Cardiac septum (tissue), 1 donor: ENCODE measurements at regions not wholly inside any gene's neighbourhood (a gene's known extent, or its start where the extent isn't known, plus 50 kb on each side); places are given as distances from the start of the nearest gene placed in this dataset.
"Not testable (repeated sequence)": the region's sequence is repeated elsewhere in the genome, so short reads cannot be mapped to it uniquely, and the experiment has no call there.

Experiments used
- DNase-seq: peaks from one replicate; pipeline ENCODE4 v3.0.0-alpha.2; 2020; ENCODE audit warnings: low spot score
- intact Hi-C: fragments of 100-400 bp; cut with DNase I; formaldehyde crosslinking; loops from one replicate; pipeline ENCODE4 v1.14.0; 2022
- donor health status: DM: no; HTN: no; CAD: no.

DNA sequence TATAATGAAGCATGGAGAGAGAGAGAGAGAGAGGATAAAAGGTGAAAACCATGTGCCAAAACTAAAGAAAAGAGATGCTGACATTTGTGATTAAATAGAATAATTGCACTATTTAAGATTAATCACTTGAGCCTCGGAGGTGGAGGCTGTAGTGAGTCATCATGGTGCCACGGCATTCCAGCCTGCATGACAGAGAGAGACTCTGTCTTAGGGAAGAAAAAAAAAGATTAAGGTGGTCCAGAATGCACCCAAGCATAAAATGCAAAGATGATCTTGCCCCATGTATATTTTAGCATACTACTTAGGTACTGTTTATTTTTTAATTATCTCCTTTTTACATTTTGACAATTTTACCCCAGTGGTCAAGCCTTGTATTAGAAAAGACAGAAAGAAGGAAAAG, 742.5 kb downstream of the SPATA31A1 start:
- DNase-seq, intact Hi-C loops: not testable (repeated sequence)

DNA sequence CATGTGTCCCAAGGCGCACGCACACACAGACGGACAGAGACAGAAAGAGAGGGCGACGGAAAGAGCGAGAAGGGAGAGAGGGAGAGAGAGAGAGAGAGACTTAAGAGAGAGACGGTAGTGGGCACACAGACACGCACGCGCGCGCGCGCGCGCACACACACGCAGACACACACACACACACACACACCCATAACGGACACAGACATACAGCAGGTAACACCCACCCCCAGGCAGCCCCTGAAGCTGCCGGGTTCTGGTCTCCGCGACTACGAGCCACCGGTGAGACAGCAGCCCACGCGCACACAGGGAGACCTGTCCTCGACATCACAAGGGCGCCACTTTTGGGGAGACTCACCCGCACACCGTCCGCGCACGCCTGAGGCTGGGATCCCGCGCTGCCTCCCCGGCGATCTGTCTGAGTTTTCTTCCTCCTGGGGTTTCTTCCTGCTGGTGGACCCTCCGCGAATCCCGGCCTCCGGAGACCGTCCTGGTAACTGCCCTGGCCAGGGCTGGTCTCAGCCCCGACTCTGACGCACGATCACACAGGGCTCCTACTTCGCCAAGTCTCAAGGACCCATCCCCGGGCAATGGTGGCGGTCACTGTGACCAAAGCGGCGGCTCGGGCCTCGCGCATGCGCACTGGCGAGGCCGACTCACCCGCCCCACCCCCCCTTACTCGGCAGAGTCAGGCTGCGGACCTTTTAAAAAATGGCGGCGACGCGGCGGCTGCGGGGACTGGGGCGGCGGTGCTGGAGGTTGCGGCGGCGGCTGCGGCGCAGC, 750.7 kb downstream of the SPATA31A1 start:
- DNase-seq, intact Hi-C loops: not testable (repeated sequence)

- DNase-seq, intact Hi-C loops: not testable (repeated sequence)
Measured at GRCh38 chr9:40106783-40107248, 751.3 kb downstream of the SPATA31A1 start.

DNA sequence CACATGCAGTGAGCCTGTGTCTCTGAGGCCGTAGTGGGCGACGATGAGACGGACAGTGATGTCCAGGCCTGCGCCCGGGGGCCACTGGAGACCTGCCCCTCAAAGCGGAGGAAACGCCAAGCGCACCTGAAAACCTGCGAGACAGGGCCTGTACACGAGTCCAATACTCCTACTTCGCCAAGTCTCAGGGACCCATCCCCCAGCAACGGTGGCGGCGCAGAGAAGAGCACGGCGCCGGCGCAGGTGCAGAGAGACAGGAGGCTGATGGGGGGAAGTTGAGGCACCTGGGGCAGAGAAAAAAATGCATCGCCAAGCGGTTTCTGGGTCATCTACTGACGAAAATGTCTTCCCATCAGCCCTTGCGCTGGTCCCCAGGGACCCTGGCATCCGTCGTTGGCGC, 751.8 kb downstream of the SPATA31A1 start:
- DNase-seq, intact Hi-C loops: not testable (repeated sequence)

DNA sequence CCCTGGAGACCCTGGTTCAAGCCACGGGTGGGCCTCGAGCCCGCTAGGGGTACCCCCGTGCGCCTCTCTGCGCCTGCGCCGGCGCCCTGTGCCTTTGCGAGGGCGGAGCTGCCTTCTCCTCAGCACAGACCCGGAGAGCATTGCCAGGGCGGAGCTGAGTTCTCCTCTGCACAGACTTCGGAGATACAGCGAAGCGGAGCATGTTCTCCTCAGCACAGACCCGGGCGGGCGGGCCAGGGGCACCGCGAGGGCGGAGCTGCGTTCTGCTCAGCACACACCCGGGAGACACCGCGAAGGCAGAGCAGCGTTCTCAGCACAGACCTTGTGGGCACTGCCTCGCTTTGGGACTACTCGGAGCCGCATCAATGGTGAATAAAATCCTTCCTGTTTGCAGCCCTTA, 753.0 kb downstream of the SPATA31A1 start:
- DNase-seq, intact Hi-C loops: not testable (repeated sequence)

DNA sequence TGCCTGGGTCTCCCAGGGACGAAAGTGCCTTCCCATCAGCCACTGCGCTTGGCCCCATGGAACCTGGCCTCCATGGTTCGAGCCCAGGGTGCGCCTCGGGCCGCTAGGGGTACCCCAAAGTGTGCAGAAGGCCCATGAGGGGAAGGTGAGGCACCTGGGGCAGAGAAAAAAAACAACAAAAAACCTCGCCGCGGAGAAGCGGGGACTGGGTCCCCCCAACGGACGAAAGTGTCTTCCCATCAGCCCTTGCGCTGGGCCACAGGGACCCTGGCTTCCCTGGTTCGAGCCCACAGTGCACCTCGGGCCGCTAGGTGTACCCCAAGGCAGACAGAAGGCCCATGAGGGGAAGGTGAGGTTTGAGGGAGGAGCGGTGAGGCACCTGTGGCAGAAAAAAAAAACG, 755.3 kb downstream of the SPATA31A1 start:
- intact Hi-C loops, DNase-seq: not testable (repeated sequence)

DNA sequence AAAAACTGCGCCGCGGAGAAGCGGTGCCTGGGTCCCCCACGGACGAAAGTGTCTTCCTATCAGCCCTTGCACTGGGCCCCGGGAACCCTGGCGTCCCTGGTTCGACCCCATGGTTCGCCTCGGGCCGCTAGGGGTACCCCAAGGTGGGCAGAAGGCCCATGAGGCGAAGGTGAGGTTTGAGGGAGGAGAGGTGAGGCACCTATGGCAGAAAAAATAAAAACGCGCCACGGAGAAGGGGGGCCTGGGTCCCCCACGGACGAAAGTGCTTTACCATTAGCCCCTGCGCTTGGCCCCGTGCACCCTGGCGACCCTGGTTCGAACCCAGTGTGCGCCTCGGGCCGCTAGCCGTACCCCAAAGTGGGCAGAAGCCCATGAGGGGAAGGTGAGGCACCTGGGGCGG, 756.1 kb downstream of the SPATA31A1 start:
- intact Hi-C loops, DNase-seq: not testable (repeated sequence)

- intact Hi-C loops, DNase-seq: not testable (repeated sequence)
Measured at GRCh38 chr9:40130598-40130997, 775.1 kb downstream of the SPATA31A1 start.

DNA sequence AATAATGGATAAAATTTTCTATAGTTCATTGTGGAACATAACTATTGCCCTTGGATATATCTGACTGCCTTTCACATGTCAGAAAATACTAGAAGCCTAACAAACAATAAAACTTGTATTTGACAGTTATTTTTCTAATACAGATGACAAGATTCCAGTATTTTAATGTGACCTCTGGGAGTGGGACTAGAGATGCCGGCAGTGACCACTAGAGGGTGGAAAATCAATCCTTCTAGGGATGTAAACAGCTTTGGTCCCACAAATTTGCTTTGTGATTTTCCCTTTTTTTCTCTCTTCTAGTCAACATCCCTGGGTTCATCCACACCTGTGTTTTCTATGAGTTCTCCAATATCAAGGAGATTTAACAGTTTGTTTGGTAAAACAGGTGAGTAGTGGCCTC, 813.7 kb downstream of the SPATA31A1 start:
- DNase-seq, intact Hi-C loops: not testable (repeated sequence)

GRCh38 chr9:40173316-40173715, 817.8 kb downstream of the SPATA31A1 start:
- intact Hi-C loops, DNase-seq: not testable (repeated sequence)

DNA sequence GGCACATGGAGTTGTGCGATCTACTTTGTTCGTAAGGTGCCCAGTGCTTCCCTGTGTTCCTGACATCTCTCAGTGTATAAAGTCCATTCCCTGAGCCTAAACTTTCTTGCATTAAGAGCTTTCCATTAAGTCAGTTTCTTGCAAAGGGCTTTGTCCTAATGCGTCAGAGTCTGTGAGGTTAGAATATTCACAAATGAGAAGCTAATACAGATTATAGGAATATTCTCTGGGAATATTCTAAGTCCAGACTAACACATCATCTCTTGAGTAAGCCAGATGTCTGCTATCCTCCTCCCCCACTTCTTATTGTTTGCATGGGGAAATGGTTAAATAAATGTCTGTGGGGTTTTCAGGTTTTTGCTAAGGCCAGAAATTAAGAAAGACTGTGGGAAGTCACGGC, 818.6 kb downstream of the SPATA31A1 start:
- DNase-seq, intact Hi-C loops: not testable (repeated sequence)

DNA sequence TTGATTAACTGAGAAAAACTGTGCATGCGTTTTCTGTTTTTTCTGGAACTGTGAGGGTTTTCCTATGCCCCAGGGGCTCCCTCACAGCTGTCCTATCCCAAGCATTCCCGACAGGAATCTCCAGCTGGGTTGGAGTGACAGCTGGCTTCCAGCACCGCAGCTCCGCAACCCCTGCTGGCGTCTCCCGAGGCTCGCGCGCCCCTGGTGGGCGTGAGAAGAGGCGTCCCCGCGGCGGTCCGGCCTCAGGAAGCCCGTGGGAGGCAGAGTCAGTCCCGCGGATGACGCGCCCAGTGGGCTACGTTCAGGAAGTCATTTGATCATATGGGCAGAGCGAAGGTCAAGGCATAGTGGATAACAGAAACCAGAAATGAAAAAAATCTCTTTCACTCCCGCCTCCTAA, 821.9 kb downstream of the SPATA31A1 start:
- intact Hi-C loops, DNase-seq: not testable (repeated sequence)

DNA sequence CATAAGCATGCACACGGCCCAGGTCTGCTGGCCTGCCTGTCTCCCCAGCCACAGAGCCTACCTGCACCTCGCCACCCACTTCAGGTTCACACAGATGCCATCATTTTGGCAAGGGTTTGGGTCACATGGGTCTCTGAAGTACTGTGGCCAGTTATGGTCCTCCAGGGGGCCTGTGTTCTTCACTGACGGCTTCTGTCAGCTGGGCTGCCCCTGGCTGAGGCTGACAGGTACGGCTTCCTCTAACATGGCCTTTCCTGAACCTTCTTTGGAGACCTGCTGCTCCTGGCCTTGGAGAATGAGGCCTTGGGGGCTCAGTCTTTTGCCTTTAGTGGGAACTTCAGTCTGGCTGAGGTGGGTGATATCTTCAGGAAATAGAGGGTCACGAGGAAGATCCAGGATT, 835.9 kb downstream of the SPATA31A1 start:
- intact Hi-C loops: not testable (repeated sequence)
- peak; percentile 74 for DNase-seq

- DNase-seq, intact Hi-C loops: not testable (repeated sequence)
Measured at GRCh38 chr9:40192162-40192561, 836.7 kb downstream of the SPATA31A1 start.

- DNase-seq, intact Hi-C loops: not testable (repeated sequence)
Measured at GRCh38 chr9:40196165-40196714, 840.8 kb downstream of the SPATA31A1 start.

DNA sequence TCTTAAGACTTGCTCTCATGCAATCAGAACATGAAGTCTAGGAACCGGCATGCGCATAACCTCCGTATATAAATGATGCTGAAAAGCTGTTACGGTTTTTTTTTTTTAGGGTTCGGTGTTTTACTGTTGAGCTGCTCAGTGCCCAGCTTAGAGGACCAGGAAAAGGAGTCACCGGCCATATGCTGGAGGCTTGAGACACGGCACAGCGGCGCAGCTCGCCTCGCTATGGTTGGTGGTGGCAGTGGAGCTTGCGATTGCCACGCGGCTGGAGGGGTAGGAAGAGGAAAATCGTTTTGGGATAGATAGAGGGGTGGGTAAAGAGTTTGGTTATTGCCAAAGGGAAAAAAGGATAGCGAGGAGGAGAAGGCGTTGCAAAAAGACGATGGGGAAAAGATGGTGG, 841.3 kb downstream of the SPATA31A1 start:
- intact Hi-C loops, DNase-seq: not testable (repeated sequence)

DNA sequence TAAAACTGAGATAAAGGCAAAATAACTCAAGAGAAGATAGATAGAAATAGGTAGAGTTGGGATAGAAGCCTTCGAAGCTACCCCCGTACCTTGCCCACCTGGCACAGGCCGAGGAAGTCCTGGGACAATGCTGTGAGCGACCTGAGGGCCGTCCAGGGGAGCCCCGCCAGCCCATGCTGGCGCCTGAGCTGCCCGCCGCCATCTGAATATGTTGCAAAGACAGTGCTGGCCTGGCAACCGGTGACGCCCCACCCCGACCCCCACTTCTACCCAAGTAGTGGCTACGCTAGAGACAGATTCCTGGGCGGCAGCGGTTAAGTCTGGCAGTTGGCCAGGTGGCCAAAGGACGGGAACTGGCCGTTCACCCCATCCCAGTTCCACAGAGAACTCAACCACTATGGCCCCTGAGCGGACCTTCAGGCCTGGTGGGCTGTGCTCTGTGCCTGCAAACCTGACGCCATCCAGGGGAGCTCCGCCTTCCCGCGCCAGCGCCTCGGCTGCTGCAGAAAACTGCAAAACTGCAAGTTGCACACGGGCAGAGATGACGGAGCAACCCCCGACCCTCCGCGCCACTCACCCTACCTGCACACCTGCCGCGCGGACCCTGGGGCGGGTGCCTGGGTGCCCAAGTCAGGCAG, 866.2 kb downstream of the SPATA31A1 start:
- not testable (repeated sequence) for DNase-seq

GRCh38 chr9:40222617-40223200, 867.2 kb downstream of the SPATA31A1 start:
- not testable (repeated sequence) for DNase-seq

More for the DNA sequence above, 866.2 kb downstream of the SPATA31A1 start:
- intact Hi-C loops: not testable (repeated sequence)

DNA sequence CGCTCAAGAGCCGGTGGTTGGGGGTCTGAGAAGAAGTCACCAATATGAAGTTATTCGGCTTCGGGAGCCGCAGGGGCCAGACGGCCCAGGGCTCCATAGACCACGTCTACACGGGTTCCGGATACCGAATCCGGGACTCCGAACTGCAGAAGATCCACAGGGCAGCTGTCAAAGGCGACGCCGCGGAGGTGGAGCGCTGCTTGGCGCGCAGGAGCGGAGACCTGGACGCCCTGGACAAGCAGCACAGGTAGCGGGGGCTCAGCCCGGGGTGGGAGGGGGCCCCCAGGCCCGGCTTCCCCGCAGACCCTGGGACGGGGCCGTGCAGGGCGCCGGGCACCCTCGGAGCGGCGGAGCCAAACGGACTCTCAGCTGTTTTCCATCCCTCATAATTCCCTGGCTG, 867.9 kb downstream of the SPATA31A1 start:
- DNase-seq, intact Hi-C loops: not testable (repeated sequence)

More at GRCh38 chr9:40222617-40223200, 867.2 kb downstream of the SPATA31A1 start:
- intact Hi-C loops: not testable (repeated sequence)
